ENCODE measurements at regions not wholly inside any gene's neighbourhood (a gene's known extent, or its start where the extent isn't known, plus 50 kb on each side); places are given as distances from the start of the nearest gene placed in this dataset.

- no peak for TF ChIP-seq CTCF (conservative IDR thresholded peaks at IDR 0.05; ENCODE audit: low read depth, low read length)
- no peak overlapping the region for H3K4me3 ChIP-seq (ENCODE audit: low read length)
- DNase-seq (ENCODE audit: low read depth), result no peak
Measured at GRCh38 chr2:190810981-190811587, 69.5 kb upstream of the GLS start.

DNA sequence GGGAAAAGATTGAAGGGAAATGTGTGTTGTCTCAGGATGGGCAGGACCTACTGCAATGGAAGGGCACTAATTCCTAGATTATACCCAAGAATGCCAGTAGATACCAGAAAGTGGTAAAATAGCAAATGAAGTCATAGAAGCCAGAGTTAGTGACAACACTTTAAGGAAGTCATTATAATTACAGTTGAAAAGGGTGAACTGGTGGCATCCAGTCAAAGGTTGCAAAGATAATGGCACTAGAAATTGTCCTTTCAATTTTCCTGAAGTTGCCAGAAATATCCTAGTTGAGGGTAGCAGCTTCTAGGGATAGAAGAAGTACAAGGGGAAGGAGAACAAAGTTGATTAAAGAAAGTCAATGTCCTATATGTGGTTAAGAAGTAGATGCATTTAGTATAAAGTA is 68.8 kb upstream of the GLS start:
- H3K4me3 ChIP-seq (ENCODE audit: low read length), result no peak overlapping the region
- no peak for DNase-seq (ENCODE audit: low read depth)
- TF ChIP-seq CTCF (conservative IDR thresholded peaks at IDR 0.05; ENCODE audit: low read depth, low read length), result no peak

- DNase-seq (ENCODE audit: low read depth), result no peak
- no peak for TF ChIP-seq CTCF (conservative IDR thresholded peaks at IDR 0.05; ENCODE audit: low read depth, low read length)
- H3K4me3 ChIP-seq (ENCODE audit: low read length), result no peak overlapping the region
Measured at GRCh38 chr2:190812506-190813294, 67.9 kb upstream of the GLS start.

- no peak overlapping the region for H3K4me3 ChIP-seq (ENCODE audit: low read length)
- DNase-seq (ENCODE audit: low read depth), result no peak
- TF ChIP-seq CTCF (conservative IDR thresholded peaks at IDR 0.05; ENCODE audit: low read depth, low read length), result no peak
Measured at GRCh38 chr2:190815226-190815625, 65.4 kb upstream of the GLS start.

DNA sequence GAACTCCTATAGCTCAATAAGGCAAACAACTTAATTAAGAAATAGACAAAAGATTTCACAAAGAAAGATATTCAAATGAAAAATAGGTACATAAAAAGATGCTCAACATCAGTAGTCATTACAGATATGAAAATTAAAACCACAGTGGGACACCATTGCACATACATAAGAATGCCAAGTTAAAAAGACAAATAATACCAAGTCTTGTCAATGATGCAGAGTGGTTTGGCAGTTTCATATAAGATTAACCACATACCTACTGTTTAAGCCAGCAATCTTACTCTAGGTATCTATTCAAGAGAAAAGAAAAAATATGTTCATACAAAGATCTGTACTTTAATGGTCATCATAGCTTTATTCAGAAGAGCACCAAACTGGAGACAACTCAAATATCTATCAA is 63.5 kb upstream of the GLS start:
- no peak overlapping the region for H3K4me3 ChIP-seq (ENCODE audit: low read length)
- DNase-seq (ENCODE audit: low read depth), result no peak
- no peak for TF ChIP-seq CTCF (conservative IDR thresholded peaks at IDR 0.05; ENCODE audit: low read depth, low read length)

DNA sequence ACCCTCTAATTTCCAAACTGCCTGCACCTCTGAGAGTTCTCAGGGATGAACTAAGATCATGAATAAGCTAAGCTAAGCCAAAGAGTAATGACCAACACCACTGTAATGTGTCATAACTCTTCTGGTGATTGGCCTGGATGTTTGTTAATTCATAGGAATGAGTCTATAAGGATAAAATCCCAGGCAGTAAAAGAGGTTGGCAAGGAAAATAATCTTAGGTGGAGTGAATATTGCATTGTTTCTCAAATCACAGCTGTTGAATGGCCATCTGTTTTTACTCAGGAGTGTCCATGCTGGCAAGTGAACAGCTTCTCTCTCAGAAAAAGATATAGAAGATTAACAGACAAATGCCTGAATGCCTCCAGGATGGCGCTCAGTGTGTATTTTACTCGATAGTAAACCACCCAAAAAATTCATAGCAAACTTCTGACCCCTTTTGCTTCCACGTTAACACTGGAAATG is 60.8 kb upstream of the GLS start:
- no peak for DNase-seq (ENCODE audit: low read depth)
- no peak for TF ChIP-seq CTCF (conservative IDR thresholded peaks at IDR 0.05; ENCODE audit: low read depth, low read length)
- no peak overlapping the region for H3K4me3 ChIP-seq (ENCODE audit: low read length)

- no peak overlapping the region for H3K4me3 ChIP-seq (ENCODE audit: low read length)
- DNase-seq (ENCODE audit: low read depth), result no peak
- no peak for TF ChIP-seq CTCF (conservative IDR thresholded peaks at IDR 0.05; ENCODE audit: low read depth, low read length)
Measured at GRCh38 chr2:190820416-190820815, 60.2 kb upstream of the GLS start.

Data from retinal pigment epithelial cell (primary cell).